GM23338 (cell line): ENCODE measurements at regions not wholly inside any gene's neighbourhood (a gene's known extent, or its start where the extent isn't known, plus 50 kb on each side); places are given as distances from the start of the nearest gene placed in this dataset.

Source experiments
- ATAC-seq: fragments of 200-7000 bp; cut with Tn5 transposase; 3 replicates; pipeline ENCODE4 v1.9.1; 2020
- DNase-seq: peaks from one replicate; pipeline ENCODE4 v3.0.0-alpha.2; 2015; ENCODE audit warnings: low spot score
- H2AFZ ChIP-seq: fragments of 200-600 bp; sonication (generic); 2 replicates; pipeline ENCODE4 v1.8.0; 2016; ENCODE audit warnings: antibody characterized with exemption, mild to moderate bottlenecking, moderate library complexity
- H3F3A ChIP-seq: fragments of 200-600 bp; sonication (generic); replicated peaks from 2 replicates; pipeline ENCODE4 v1.8.0; 2017; ENCODE audit warnings: antibody characterized with exemption, mixed run types, low read depth
- H3K27ac ChIP-seq: fragments of 200-600 bp; sonication (generic); 2 replicates; pipeline ENCODE4 v1.6.1; 2016; ENCODE audit warnings: low read depth
- H3K27me3 ChIP-seq: fragments of 200-600 bp; sonication (generic); 2 replicates; pipeline ENCODE4 v1.8.0; 2016; ENCODE audit warnings: mild to moderate bottlenecking, mixed run types, moderate library complexity; ENCODE audit not compliant: insufficient read depth
- H3K36me3 ChIP-seq: fragments of 200-600 bp; sonication (generic); 2 replicates; pipeline ENCODE4 v1.8.0; 2016; ENCODE audit warnings: mild to moderate bottlenecking; ENCODE audit not compliant: insufficient read depth
- H3K4me1 ChIP-seq: fragments of 200-600 bp; sonication (generic); 2 replicates; pipeline ENCODE4 v1.8.0; 2016; ENCODE audit warnings: mild to moderate bottlenecking, moderate library complexity; ENCODE audit not compliant: insufficient read depth
- H3K4me2 ChIP-seq: fragments of 200-600 bp; sonication (generic); 2 replicates; pipeline ENCODE4 v1.7.1; 2017; ENCODE audit warnings: mixed run types
- H3K4me3 ChIP-seq: fragments of 200-600 bp; sonication (generic); 2 replicates; pipeline ENCODE4 v1.6.1; 2016; ENCODE audit warnings: mixed run types
- H3K79me2 ChIP-seq: fragments of 200-600 bp; sonication (generic); replicated peaks from 2 replicates; pipeline ENCODE4 v1.8.0; 2017; ENCODE audit warnings: mild to moderate bottlenecking; ENCODE audit not compliant: insufficient read depth
- H3K9me2 ChIP-seq: fragments of 200-600 bp; sonication (generic); 2 replicates; pipeline ENCODE4 v1.8.0; 2017; ENCODE audit not compliant: insufficient read depth
- H4K20me1 ChIP-seq: fragments of 200-600 bp; sonication (generic); replicated peaks from 2 replicates; pipeline ENCODE4 v1.8.0; 2017; ENCODE audit warnings: mild to moderate bottlenecking; ENCODE audit not compliant: insufficient read depth
- H3K27ac Mint-ChIP-seq: 2 replicates; pipeline ENCODE4 v1.8.0; 2020; ENCODE audit warnings: inconsistent platforms, mild to moderate bottlenecking, moderate library complexity, mixed read lengths
- H3K27me3 Mint-ChIP-seq: 3 replicates; pipeline ENCODE4 v1.8.0; 2022; ENCODE audit warnings: low read depth, mild to moderate bottlenecking, moderate library complexity, mixed read lengths, inconsistent platforms; ENCODE audit not compliant: insufficient read depth, poor library complexity
- H3K36me3 Mint-ChIP-seq: 3 replicates; pipeline ENCODE4 v1.8.0; 2021; ENCODE audit warnings: low read depth, mild to moderate bottlenecking, inconsistent platforms, moderate library complexity, mixed read lengths
- H3K4me1 Mint-ChIP-seq: 3 replicates; pipeline ENCODE4 v1.8.0; 2020; ENCODE audit warnings: mild to moderate bottlenecking, inconsistent platforms, mixed read lengths
- H3K4me3 Mint-ChIP-seq: 3 replicates; pipeline ENCODE4 v1.8.0; 2021; ENCODE audit warnings: moderate library complexity, mild to moderate bottlenecking, inconsistent platforms, mixed read lengths
- H3K9me3 Mint-ChIP-seq: 3 replicates; pipeline ENCODE4 v1.8.0; 2020; ENCODE audit warnings: moderate library complexity, mild to moderate bottlenecking, inconsistent platforms, mixed read lengths
- CREB1 ChIP-seq: fragments of 250-450 bp; sonication (Bioruptor Pico); IDR thresholded peaks from 2 replicates; pipeline ENCODE4 v1.5.0; 2020; ENCODE audit warnings: low read depth, mild to moderate bottlenecking, moderate library complexity
- EZH2 ChIP-seq: fragments of 200-600 bp; sonication (generic); IDR thresholded peaks from one replicate; pipeline ENCODE4 v1.8.0; 2017; ENCODE audit warnings: antibody characterized with exemption, mild to moderate bottlenecking, low read depth; ENCODE audit not compliant: unreplicated experiment
- EZH2phosphoT487 ChIP-seq: fragments of 200-600 bp; sonication (generic); IDR thresholded peaks from one replicate; pipeline ENCODE4 v1.8.1; 2018; ENCODE audit warnings: antibody characterized with exemption; ENCODE audit not compliant: unreplicated experiment
- JUNB ChIP-seq: IDR thresholded peaks from one replicate; pipeline ENCODE4 v1.6.1; 2016; ENCODE audit warnings: antibody characterized with exemption; ENCODE audit not compliant: unreplicated experiment
- NANOG ChIP-seq: IDR thresholded peaks from 2 replicates; pipeline ENCODE4 v1.6.1; 2016; ENCODE audit warnings: antibody characterized with exemption, borderline replicate concordance
- POLR2AphosphoS5 ChIP-seq: IDR thresholded peaks from 2 replicates; pipeline ENCODE4 v1.6.1; 2016; ENCODE audit warnings: antibody characterized with exemption, low read depth
- REST ChIP-seq: IDR thresholded peaks from one replicate; pipeline ENCODE4 v1.6.1; 2018; ENCODE audit warnings: antibody characterized with exemption; ENCODE audit not compliant: unreplicated experiment
- STAT1 ChIP-seq: IDR thresholded peaks from one replicate; pipeline ENCODE4 v1.6.1; 2016; ENCODE audit warnings: antibody characterized with exemption; ENCODE audit not compliant: unreplicated experiment
- ZNF114 ChIP-seq: fragments of 250-450 bp; sonication (Bioruptor Pico); IDR thresholded peaks from 2 replicates; pipeline ENCODE4 v1.5.0; 2020; ENCODE audit warnings: mild to moderate bottlenecking, moderate library complexity
- ZNF331 ChIP-seq: fragments of 250-450 bp; sonication (Bioruptor Pico); IDR thresholded peaks from 2 replicates; pipeline ENCODE4 v1.5.0; 2020; ENCODE audit warnings: low read depth, mild to moderate bottlenecking, moderate library complexity
- ZNF462 ChIP-seq: fragments of 250-450 bp; sonication (Bioruptor Pico); IDR thresholded peaks from 2 replicates; pipeline ENCODE4 v1.5.0; 2020; ENCODE audit warnings: mild to moderate bottlenecking, moderate library complexity

- TF ChIP-seq EZH2 = no peak
- no peak for TF ChIP-seq STAT1
Measured at GRCh38 chr5:6246820-6247437, 131.4 kb downstream of the MED10 start (continued).

- no peaks in the 10 kb centered on the region for H3K36me3 ChIP-seq
- no peak overlapping the region for H3K4me3 Mint-ChIP-seq
- peaks cover 6% of the 10 kb centered on the region for H3K4me1 Mint-ChIP-seq
- H4K20me1 ChIP-seq = no peaks in the 10 kb centered on the region; the same call in 1 of the 2 replicates
- peaks cover 2% of the 10 kb centered on the region; the same call in 1 of the 2 replicates for H3K9me2 ChIP-seq
- H3K4me2 ChIP-seq = no peak overlapping the region
- H3K4me1 ChIP-seq = no peaks in the 10 kb centered on the region
- no peak for TF ChIP-seq CREB1
- TF ChIP-seq REST = no peak
- TF ChIP-seq POLR2AphosphoS5 = no peak
- TF ChIP-seq ZNF462 = no peak
- no peak for TF ChIP-seq NANOG
- no peak for TF ChIP-seq ZNF331 (CRISPR knock-in tag)
- no peak for TF ChIP-seq STAT1
- TF ChIP-seq JUNB = no peak
- no peak for TF ChIP-seq EZH2phosphoT487
- no peak for TF ChIP-seq ZNF114 (CRISPR knock-in tag)
- no peak overlapping the region for H3K27ac ChIP-seq
- no peaks in the 10 kb centered on the region for H3K36me3 Mint-ChIP-seq
- peaks cover 8% of the 10 kb centered on the region; the same call in 2 of the 3 replicates for H3K9me3 Mint-ChIP-seq
- no peak for DNase-seq
- H3K79me2 ChIP-seq = no peaks in the 10 kb centered on the region
- no peak overlapping the region for H2AFZ ChIP-seq
- H3K27me3 ChIP-seq = no peaks in the 10 kb centered on the region
- no peaks in the 10 kb centered on the region for H3K27me3 Mint-ChIP-seq
- no peak for ATAC-seq
- no peaks in the 10 kb centered on the region for H3F3A ChIP-seq
- H3K4me3 ChIP-seq = no peak overlapping the region
- H3K27ac Mint-ChIP-seq = no peak overlapping the region
Measured at GRCh38 chr5:6244339-6244714, 134.0 kb downstream of the MED10 start.
